ENCODE measurements at regions not wholly inside any gene's neighbourhood (a gene's known extent, or its start where the extent isn't known, plus 50 kb on each side); places are given as distances from the start of the nearest gene placed in this dataset.
"Not testable (repeated sequence)": the region's sequence is repeated elsewhere in the genome, so short reads cannot be mapped to it uniquely, and the experiment has no call there.

GRCh38 chr16:33844533-33844932 is 385.1 kb downstream of the TP53TG3F start:
- H3K36me3 Mint-ChIP-seq; CTCF ChIA-PET; H3K4me1 Mint-ChIP-seq; H3K4me1 ChIP-seq (ENCODE audit: control insufficient read depth in 1 of 2, extremely low read depth in 1 of 2, insufficient read depth in 2 of 2, low read length in 2 of 2); ATAC-seq (replicated peaks in 1 of 4); H3K27ac Mint-ChIP-seq; H3K4me3 ChIP-seq (ENCODE audit: control insufficient read depth in 1 of 2, extremely low read depth in 1 of 2, low read length in 1 of 2); H3K27me3 Mint-ChIP-seq; H3K9me3 ChIP-seq; POLR2A ChIA-PET; H3K27ac ChIP-seq (ENCODE audit: low read length); H3K4me3 Mint-ChIP-seq; H3K36me3 ChIP-seq (ENCODE audit: control insufficient read depth in 2 of 2, extremely low read depth in 1 of 2, insufficient read depth in 1 of 2, low read length in 1 of 2); H3K9me3 Mint-ChIP-seq; H3K27me3 ChIP-seq (replicated peaks in 1 of 2; ENCODE audit: control insufficient read depth in 2 of 2, extremely low read depth in 1 of 2, insufficient read depth in 2 of 2, low read length in 1 of 2): not testable (repeated sequence)
- no CpG with 5 or more reads among the region's 10 CpGs for WGBS (ENCODE audit: insufficient coverage)
- peak in 1 of 35 experiments; percentile 0 for DNase-seq
